ENCODE measurements at regions not wholly inside any gene's neighbourhood (a gene's known extent, or its start where the extent isn't known, plus 50 kb on each side); places are given as distances from the start of the nearest gene placed in this dataset.
"Not testable (repeated sequence)": the region's sequence is repeated elsewhere in the genome, so short reads cannot be mapped to it uniquely, and the experiment has no call there.

DNA sequence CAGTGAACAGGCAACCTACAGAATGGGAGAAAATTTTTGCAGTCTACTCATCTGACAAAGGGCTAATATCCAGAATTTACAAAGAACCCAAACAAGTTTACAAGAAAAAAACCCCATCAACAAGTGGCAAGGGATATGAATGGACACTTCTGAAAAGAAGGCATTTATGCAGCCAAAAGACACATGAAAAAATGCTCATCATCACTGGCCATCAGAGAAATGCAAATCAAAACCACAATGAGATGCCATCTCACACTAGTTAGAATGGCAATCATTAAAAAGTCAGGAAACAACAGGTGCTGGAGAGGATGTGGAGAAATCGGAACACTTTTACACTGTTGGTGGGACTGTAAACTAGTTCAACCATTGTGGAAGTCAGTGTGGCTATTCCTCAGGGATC, 80.3 kb downstream of the ZNF474 start:
- H3K4me1 ChIP-seq (ENCODE audit: control insufficient read depth in 2 of 2, insufficient read depth in 2 of 2, low read length in 2 of 2), result not testable (repeated sequence)

DNA sequence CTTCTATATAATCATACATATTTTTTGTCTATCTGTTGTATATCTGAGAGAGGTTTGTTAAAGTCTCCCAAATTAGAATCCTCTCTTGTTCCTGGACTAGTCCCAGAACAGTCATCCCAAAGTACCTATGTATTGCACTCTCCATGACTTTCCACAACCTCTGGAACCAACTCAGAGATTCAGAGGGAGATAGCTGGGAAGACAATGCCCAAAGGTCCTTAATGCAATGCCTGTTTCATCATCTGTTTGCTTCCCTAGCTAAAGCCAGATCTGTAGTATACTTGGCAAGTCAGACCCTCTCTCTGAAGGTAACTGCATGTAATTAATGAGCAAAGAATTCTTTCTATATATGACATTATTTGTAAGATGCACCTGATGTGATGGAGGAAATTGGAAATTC, 89.4 kb downstream of the ZNF474 start:
- Histone ChIP-seq H3K36me3 (ENCODE audit: control insufficient read depth in 2 of 2, insufficient read depth in 2 of 2, low read length in 2 of 2) (no peaks in the 10 kb centered on the region), H3K27ac (ENCODE audit: low read depth in 2 of 2, low read length in 2 of 2) (no peak overlapping the region), H3K27me3 (ENCODE audit: control insufficient read depth in 2 of 2, insufficient read depth in 2 of 2, low read length in 2 of 2) (no peaks in the 10 kb centered on the region), H3K4me3 (ENCODE audit: low read length in 2 of 2) (no peak overlapping the region), H3K9me3 (ENCODE audit: control insufficient read depth in 2 of 2, low read length in 2 of 2) (no peaks in the 10 kb centered on the region), H3K9ac (ENCODE audit: low read depth in 1 of 2, low read length in 2 of 2) (no peak overlapping the region), H3K4me1 (ENCODE audit: control insufficient read depth in 2 of 2, insufficient read depth in 2 of 2, low read length in 2 of 2) (no peaks in the 10 kb centered on the region)

More for the DNA sequence above, 80.3 kb downstream of the ZNF474 start:
- H3K4me3 ChIP-seq (ENCODE audit: low read length in 2 of 2); H3K9ac ChIP-seq (ENCODE audit: low read depth in 1 of 2, low read length in 2 of 2); H3K27me3 ChIP-seq (ENCODE audit: control insufficient read depth in 2 of 2, insufficient read depth in 2 of 2, low read length in 2 of 2); H3K36me3 ChIP-seq (ENCODE audit: control insufficient read depth in 2 of 2, insufficient read depth in 2 of 2, low read length in 2 of 2); H3K27ac ChIP-seq (ENCODE audit: low read depth in 2 of 2, low read length in 2 of 2); H3K9me3 ChIP-seq (ENCODE audit: control insufficient read depth in 2 of 2, low read length in 2 of 2): not testable (repeated sequence)

DNA sequence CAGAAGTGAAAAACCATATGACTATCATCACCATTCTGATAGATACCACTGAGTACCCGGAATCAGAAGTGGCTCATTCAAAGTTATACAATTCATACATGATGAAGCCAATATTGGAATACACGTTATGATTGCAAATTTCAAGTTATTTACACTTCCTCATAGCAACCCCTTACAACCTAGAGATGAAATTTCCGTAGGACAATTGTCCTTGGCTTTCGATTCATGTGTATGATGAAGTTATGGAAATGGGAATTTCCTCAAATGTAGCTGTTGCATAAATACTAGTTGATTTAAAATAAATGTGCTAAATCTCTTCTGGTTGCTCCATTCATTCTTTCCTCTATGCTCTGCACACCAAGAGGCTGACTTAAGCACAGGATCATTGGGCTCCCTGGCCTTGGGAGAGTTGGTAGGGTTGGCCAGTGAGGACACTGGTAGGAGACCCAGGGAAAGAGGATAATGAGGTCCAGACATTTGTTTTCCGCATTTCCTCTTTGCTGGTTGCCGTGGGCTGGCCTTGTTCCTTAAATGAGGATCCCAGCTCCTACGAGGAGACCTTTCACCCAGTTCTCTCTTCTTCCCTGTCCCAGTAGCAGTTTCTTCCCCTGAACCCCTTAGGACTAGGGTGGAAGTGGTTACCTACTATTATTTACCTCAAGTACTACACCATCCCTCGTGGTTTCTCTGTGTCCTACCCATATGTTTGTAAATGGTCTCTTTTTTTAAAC, 90.3 kb downstream of the ZNF474 start:
- Histone ChIP-seq H3K36me3 (ENCODE audit: control insufficient read depth in 2 of 2, insufficient read depth in 2 of 2, low read length in 2 of 2) (no peaks in the 10 kb centered on the region), H3K4me1 (ENCODE audit: control insufficient read depth in 2 of 2, insufficient read depth in 2 of 2, low read length in 2 of 2) (no peaks in the 10 kb centered on the region), H3K27me3 (ENCODE audit: control insufficient read depth in 2 of 2, insufficient read depth in 2 of 2, low read length in 2 of 2) (no peaks in the 10 kb centered on the region), H3K9me3 (ENCODE audit: control insufficient read depth in 2 of 2, low read length in 2 of 2) (no peaks in the 10 kb centered on the region), H3K9ac (ENCODE audit: low read depth in 1 of 2, low read length in 2 of 2) (no peak overlapping the region), H3K27ac (ENCODE audit: low read depth in 2 of 2, low read length in 2 of 2) (peak overlapping the region in 1 of 2 donors; percentile 11), H3K4me3 (ENCODE audit: low read length in 2 of 2) (no peak overlapping the region)

DNA sequence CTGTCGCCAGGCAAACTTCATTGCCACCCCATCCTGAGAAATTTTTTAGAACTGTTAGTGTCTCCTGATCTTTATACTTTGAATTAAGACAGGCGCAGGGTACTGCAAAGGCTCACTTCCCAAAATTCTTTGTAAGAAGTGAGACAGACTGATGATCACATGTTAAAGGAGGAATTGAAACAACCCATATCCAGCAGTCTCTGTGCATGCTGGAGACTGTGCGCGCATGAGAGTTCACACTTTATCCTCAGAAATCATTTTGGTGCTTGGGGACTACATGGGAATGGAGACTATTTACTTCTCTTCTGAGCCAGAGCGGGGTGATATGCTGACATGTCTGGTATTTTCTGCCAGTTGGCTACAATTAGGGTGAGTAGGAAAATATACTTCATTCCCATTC, 91.2 kb downstream of the ZNF474 start:
- no peak overlapping the region for H3K9ac ChIP-seq (ENCODE audit: low read depth in 1 of 2, low read length in 2 of 2)
- no peaks in the 10 kb centered on the region for H3K27me3 ChIP-seq (ENCODE audit: control insufficient read depth in 2 of 2, insufficient read depth in 2 of 2, low read length in 2 of 2)
- H3K36me3 ChIP-seq (ENCODE audit: control insufficient read depth in 2 of 2, insufficient read depth in 2 of 2, low read length in 2 of 2), result no peaks in the 10 kb centered on the region
- H3K4me1 ChIP-seq (ENCODE audit: control insufficient read depth in 2 of 2, insufficient read depth in 2 of 2, low read length in 2 of 2), result no peaks in the 10 kb centered on the region
- H3K9me3 ChIP-seq (ENCODE audit: control insufficient read depth in 2 of 2, low read length in 2 of 2), result no peaks in the 10 kb centered on the region
- H3K4me3 ChIP-seq (ENCODE audit: low read length in 2 of 2), result no peak overlapping the region
- H3K27ac ChIP-seq (ENCODE audit: low read depth in 2 of 2, low read length in 2 of 2), result no peak overlapping the region

DNA sequence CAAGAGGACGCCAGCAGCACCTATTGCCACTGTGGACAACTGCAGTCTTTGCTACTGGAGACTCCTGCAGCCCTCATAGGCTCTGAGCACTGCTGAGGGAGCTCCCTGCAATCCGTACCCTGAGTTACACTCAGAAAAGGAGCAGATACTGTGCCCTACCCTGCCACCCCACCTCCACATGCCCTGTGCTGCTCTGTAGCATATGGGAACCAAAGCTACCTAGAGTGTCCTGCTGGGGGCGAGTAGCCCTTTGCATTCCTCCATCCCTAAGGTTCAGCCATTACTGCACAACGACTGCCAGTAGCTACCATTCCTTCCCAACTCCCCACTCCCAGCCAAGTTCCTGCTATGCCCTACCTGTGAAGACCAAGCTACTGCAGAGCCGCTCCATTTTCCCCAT, 90.2 kb upstream of the SNCAIP start:
- Histone ChIP-seq H3K9me3 (ENCODE audit: control insufficient read depth in 2 of 2, low read length in 2 of 2) (no peaks in the 10 kb centered on the region), H3K9ac (ENCODE audit: low read depth in 1 of 2, low read length in 2 of 2) (no peak overlapping the region), H3K4me3 (ENCODE audit: low read length in 2 of 2) (no peak overlapping the region), H3K27ac (ENCODE audit: low read depth in 2 of 2, low read length in 2 of 2) (no peak overlapping the region), H3K36me3 (ENCODE audit: control insufficient read depth in 2 of 2, insufficient read depth in 2 of 2, low read length in 2 of 2) (no peaks in the 10 kb centered on the region), H3K4me1 (ENCODE audit: control insufficient read depth in 2 of 2, insufficient read depth in 2 of 2, low read length in 2 of 2) (no peaks in the 10 kb centered on the region), H3K27me3 (ENCODE audit: control insufficient read depth in 2 of 2, insufficient read depth in 2 of 2, low read length in 2 of 2) (no peaks in the 10 kb centered on the region)

DNA sequence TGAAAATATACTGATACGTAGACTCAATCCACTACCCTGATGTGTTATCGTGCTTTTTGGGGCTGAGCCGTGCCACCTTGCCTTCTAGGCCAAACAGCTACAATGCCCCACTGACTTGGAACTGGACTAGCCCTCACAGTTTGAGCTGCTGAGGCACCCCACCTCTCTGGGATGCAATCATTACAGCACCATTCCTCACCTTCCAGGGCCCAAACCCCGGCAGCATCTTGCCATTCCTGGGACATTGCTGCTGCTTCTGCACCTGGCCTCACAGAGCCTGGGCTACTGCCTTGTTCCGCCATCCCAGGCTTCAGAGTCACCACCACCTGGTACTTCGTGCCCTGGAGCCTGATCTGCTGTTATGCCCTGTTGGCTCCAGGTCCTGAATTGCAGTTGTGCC, 89.5 kb upstream of the SNCAIP start:
- H3K9me3 ChIP-seq (ENCODE audit: control insufficient read depth in 2 of 2, low read length in 2 of 2), result no peaks in the 10 kb centered on the region
- no peaks in the 10 kb centered on the region for H3K4me1 ChIP-seq (ENCODE audit: control insufficient read depth in 2 of 2, insufficient read depth in 2 of 2, low read length in 2 of 2)
- no peaks in the 10 kb centered on the region for H3K27me3 ChIP-seq (ENCODE audit: control insufficient read depth in 2 of 2, insufficient read depth in 2 of 2, low read length in 2 of 2)
- H3K9ac ChIP-seq (ENCODE audit: low read depth in 1 of 2, low read length in 2 of 2), result no peak overlapping the region
- no peaks in the 10 kb centered on the region for H3K36me3 ChIP-seq (ENCODE audit: control insufficient read depth in 2 of 2, insufficient read depth in 2 of 2, low read length in 2 of 2)
- no peak overlapping the region for H3K27ac ChIP-seq (ENCODE audit: low read depth in 2 of 2, low read length in 2 of 2)
- no peak overlapping the region for H3K4me3 ChIP-seq (ENCODE audit: low read length in 2 of 2)

DNA sequence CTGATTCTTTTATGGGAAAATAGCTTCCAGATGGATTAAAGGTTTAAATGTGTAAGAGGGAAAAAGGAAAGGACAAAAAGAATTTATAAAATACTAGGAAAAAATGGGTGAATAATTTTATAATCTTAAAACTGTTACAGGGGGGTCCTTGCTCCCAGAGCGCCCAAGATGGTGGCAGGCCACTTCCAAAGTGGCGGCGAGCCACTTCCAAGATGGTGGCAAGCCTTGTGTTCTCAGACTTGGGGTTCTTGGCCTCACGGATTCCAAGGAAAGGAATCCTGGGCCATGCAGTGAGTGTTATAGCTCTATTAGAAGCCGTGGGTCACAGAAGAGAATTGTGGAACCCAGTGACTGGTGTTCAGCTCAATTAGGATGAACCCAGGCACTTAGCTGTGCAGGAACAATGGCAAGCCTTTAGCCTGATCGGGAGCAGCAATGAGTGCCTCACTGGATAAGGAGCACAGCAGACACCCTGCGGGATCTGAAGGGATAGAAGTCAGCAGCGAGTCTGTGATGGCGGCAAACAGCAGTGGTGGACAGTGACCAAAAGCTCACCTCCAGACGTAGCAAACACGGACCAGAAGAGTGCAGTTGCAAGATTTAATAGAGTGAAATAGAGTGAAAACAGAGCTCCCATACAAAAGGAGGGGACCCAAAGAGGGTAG, 83.2 kb upstream of the SNCAIP start:
- H3K9ac ChIP-seq (ENCODE audit: low read depth in 1 of 2, low read length in 2 of 2), result no peak overlapping the region
- H3K36me3 ChIP-seq (ENCODE audit: control insufficient read depth in 2 of 2, insufficient read depth in 2 of 2, low read length in 2 of 2), result no peaks in the 10 kb centered on the region
- H3K27me3 ChIP-seq (ENCODE audit: control insufficient read depth in 2 of 2, insufficient read depth in 2 of 2, low read length in 2 of 2), result no peaks in the 10 kb centered on the region
- H3K9me3 ChIP-seq (ENCODE audit: control insufficient read depth in 2 of 2, low read length in 2 of 2), result no peaks in the 10 kb centered on the region
- H3K4me3 ChIP-seq (ENCODE audit: low read length in 2 of 2), result no peak overlapping the region
- H3K27ac ChIP-seq (ENCODE audit: low read depth in 2 of 2, low read length in 2 of 2), result no peak overlapping the region
- H3K4me1 ChIP-seq (ENCODE audit: control insufficient read depth in 2 of 2, insufficient read depth in 2 of 2, low read length in 2 of 2), result no peaks in the 10 kb centered on the region

DNA sequence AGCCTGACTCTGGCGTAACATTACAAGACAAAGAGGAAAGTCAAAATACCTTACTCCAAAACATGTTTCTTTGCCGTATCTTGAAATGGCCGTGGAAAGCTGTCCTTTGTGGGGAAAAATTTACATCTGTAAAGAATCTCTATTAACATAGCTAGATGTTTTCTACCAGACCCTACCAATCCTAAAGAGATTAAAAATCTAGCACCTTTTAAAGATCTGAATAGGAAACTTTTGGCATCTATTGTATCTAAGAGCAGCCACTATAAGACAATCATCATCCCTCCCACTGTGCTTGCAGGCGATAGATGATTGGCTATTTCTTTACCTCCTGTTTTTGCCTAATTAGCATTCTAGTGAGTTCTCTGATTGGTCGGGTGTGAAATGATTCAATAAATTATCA, 82.5 kb upstream of the SNCAIP start:
- Histone ChIP-seq H3K27me3 (ENCODE audit: control insufficient read depth in 2 of 2, insufficient read depth in 2 of 2, low read length in 2 of 2) (no peaks in the 10 kb centered on the region), H3K4me3 (ENCODE audit: low read length in 2 of 2) (no peak overlapping the region), H3K9me3 (ENCODE audit: control insufficient read depth in 2 of 2, low read length in 2 of 2) (no peaks in the 10 kb centered on the region), H3K27ac (ENCODE audit: low read depth in 2 of 2, low read length in 2 of 2) (no peak overlapping the region), H3K4me1 (ENCODE audit: control insufficient read depth in 2 of 2, insufficient read depth in 2 of 2, low read length in 2 of 2) (no peaks in the 10 kb centered on the region), H3K36me3 (ENCODE audit: control insufficient read depth in 2 of 2, insufficient read depth in 2 of 2, low read length in 2 of 2) (no peaks in the 10 kb centered on the region), H3K9ac (ENCODE audit: low read depth in 1 of 2, low read length in 2 of 2) (no peak overlapping the region)

DNA sequence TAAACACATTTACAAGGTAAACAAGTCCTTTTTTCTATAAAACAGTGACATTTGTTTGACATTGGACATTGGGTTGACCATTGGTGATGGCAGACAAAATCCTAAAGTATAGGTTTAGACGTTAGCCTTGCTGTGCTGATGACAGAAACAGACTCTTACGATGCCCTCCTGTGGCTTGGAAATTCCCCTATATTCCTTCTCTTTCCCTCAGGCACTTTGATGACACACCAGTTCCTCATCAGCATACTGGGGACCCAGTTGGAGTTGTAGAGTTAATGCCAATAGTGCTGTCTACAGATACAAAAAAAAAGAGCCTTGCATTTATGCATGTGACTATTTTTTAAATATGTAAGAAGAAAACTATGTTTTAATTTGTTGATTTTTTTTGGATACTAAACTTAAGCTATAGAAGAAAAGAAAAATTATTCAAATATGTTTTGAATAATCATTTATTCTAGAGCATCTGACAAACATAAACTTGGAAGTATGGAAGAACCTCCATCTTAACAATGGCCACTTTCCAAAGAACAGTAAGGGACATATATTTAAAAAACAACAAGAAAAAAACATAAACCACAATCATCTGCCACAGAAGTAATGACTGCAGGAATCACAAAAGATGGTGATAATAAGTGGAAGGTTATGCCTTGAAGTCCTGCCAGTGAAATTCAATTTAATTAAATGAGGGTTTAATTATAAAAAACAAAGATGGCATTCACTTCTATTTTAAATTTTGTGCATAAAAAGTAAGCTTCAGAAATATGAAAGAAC, 75.6 kb upstream of the SNCAIP start:
- no peak overlapping the region for H3K9ac ChIP-seq (ENCODE audit: low read depth in 1 of 2, low read length in 2 of 2)
- H3K9me3 ChIP-seq (ENCODE audit: control insufficient read depth in 2 of 2, low read length in 2 of 2), result no peaks in the 10 kb centered on the region
- no peak overlapping the region for H3K4me3 ChIP-seq (ENCODE audit: low read length in 2 of 2)
- no peaks in the 10 kb centered on the region for H3K27me3 ChIP-seq (ENCODE audit: control insufficient read depth in 2 of 2, insufficient read depth in 2 of 2, low read length in 2 of 2)
- no peak overlapping the region for H3K27ac ChIP-seq (ENCODE audit: low read depth in 2 of 2, low read length in 2 of 2)
- H3K36me3 ChIP-seq (ENCODE audit: control insufficient read depth in 2 of 2, insufficient read depth in 2 of 2, low read length in 2 of 2), result no peaks in the 10 kb centered on the region
- H3K4me1 ChIP-seq (ENCODE audit: control insufficient read depth in 2 of 2, insufficient read depth in 2 of 2, low read length in 2 of 2), result no peaks in the 10 kb centered on the region

DNA sequence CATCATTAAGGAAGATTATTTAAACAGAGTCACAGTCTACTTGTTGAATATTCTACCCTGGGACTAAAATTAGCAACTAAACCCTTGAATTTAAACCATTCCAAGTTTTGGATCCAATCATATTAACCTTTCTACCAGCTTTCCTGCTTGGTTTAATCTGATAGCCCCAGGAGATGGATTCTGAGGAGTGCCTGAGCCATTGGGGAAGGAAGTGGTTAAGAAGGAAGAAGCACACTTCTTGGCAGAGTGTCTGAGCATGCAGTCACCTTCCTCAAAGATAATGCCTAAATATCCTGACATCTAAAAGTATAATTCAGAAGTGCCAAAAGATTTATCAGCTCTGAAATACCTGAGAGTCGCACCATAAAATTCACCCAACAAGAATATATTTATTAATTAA, 74.1 kb upstream of the SNCAIP start:
- no peaks in the 10 kb centered on the region for H3K4me1 ChIP-seq (ENCODE audit: control insufficient read depth in 2 of 2, insufficient read depth in 2 of 2, low read length in 2 of 2)
- H3K9ac ChIP-seq (ENCODE audit: low read depth in 1 of 2, low read length in 2 of 2), result no peak overlapping the region
- H3K4me3 ChIP-seq (ENCODE audit: low read length in 2 of 2), result no peak overlapping the region
- H3K9me3 ChIP-seq (ENCODE audit: control insufficient read depth in 2 of 2, low read length in 2 of 2), result no peaks in the 10 kb centered on the region
- no peaks in the 10 kb centered on the region for H3K27me3 ChIP-seq (ENCODE audit: control insufficient read depth in 2 of 2, insufficient read depth in 2 of 2, low read length in 2 of 2)
- no peaks in the 10 kb centered on the region for H3K36me3 ChIP-seq (ENCODE audit: control insufficient read depth in 2 of 2, insufficient read depth in 2 of 2, low read length in 2 of 2)
- no peak overlapping the region for H3K27ac ChIP-seq (ENCODE audit: low read depth in 2 of 2, low read length in 2 of 2)
